MM.1S (cell line): ENCODE measurements at regions not wholly inside any gene's neighbourhood (a gene's known extent, or its start where the extent isn't known, plus 50 kb on each side); places are given as distances from the start of the nearest gene placed in this dataset.

Source experiments
- DNase-seq: peaks from one replicate; pipeline ENCODE4 v3.0.0-alpha.2; 2015
- H2AFZ ChIP-seq: fragments of 300-600 bp; sonication (generic); 2 replicates; pipeline ENCODE4 v1.6.0; 2016; ENCODE audit warnings: antibody characterized with exemption, low read length
- H3F3A ChIP-seq: fragments of 300-600 bp; sonication (generic); 2 replicates; pipeline ENCODE4 v1.6.1; 2016; ENCODE audit warnings: mild to moderate bottlenecking, antibody characterized with exemption, low read length, moderate library complexity, mixed read lengths; ENCODE audit not compliant: insufficient read depth
- H3K27ac ChIP-seq: fragments of 300-600 bp; sonication (generic); 2 replicates; pipeline ENCODE4 v1.5.1; 2016; ENCODE audit warnings: mild to moderate bottlenecking, low read length
- H3K27me3 ChIP-seq: fragments of 300-600 bp; sonication (generic); replicated peaks from 2 replicates; pipeline ENCODE4 v1.6.0; 2016; ENCODE audit warnings: low read length; ENCODE audit not compliant: insufficient read depth
- H3K36me3 ChIP-seq: fragments of 300-600 bp; sonication (generic); replicated peaks from 2 replicates; pipeline ENCODE4 v1.6.1; 2016; ENCODE audit warnings: mild to moderate bottlenecking, low read length, mixed read lengths; ENCODE audit not compliant: insufficient read depth
- H3K4me1 ChIP-seq: fragments of 300-600 bp; sonication (generic); 2 replicates; pipeline ENCODE4 v1.6.1; 2016; ENCODE audit warnings: low read length, mixed read lengths
- H3K4me2 ChIP-seq: fragments of 300-600 bp; sonication (generic); 2 replicates; pipeline ENCODE4 v1.6.0; 2016; ENCODE audit warnings: low read depth, low read length
- H3K4me3 ChIP-seq: fragments of 300-600 bp; sonication (generic); 2 replicates; pipeline ENCODE4 v1.5.1; 2016; ENCODE audit warnings: low read length, mixed read lengths
- H3K79me2 ChIP-seq: fragments of 300-600 bp; sonication (generic); 2 replicates; pipeline ENCODE4 v1.6.1; 2016; ENCODE audit warnings: mixed run types, low read length, mixed read lengths
- H3K9ac ChIP-seq: fragments of 300-600 bp; sonication (generic); 2 replicates; pipeline ENCODE4 v1.6.1; 2016; ENCODE audit warnings: low read length, mixed read lengths
- H3K9me2 ChIP-seq: fragments of 300-600 bp; sonication (generic); replicated peaks from 2 replicates; pipeline ENCODE4 v1.6.1; 2016; ENCODE audit warnings: mild to moderate bottlenecking, low read length, mixed read lengths; ENCODE audit not compliant: insufficient read depth
- H3K9me3 ChIP-seq: fragments of 300-600 bp; sonication (generic); replicated peaks from 2 replicates; pipeline ENCODE4 v1.6.1; 2016; ENCODE audit warnings: mild to moderate bottlenecking, low read length, mixed read lengths; ENCODE audit not compliant: insufficient read depth
- H4K20me1 ChIP-seq: fragments of 300-600 bp; sonication (generic); 2 replicates; pipeline ENCODE4 v1.6.1; 2016; ENCODE audit warnings: mild to moderate bottlenecking, low read length, moderate library complexity, mixed read lengths; ENCODE audit not compliant: insufficient read depth
- EZH2 ChIP-seq: fragments of 300-600 bp; sonication (generic); optimal IDR thresholded peaks from 2 replicates; pipeline ENCODE3; 2017; ENCODE audit warnings: low read depth, mild to moderate bottlenecking, antibody characterized with exemption, low read length, mixed read lengths
- EZH2phosphoT487 ChIP-seq: fragments of 300-600 bp; sonication (generic); IDR thresholded peaks from 2 replicates; pipeline ENCODE4 v1.6.1; 2018; ENCODE audit warnings: antibody characterized with exemption, low read length
- TF ChIP-seq, protein P1 (sequence below): fragments of 300-600 bp; sonication (generic); IDR thresholded peaks from 2 replicates; pipeline ENCODE4 v1.5.1; 2016; ENCODE audit warnings: antibody characterized with exemption, low read length, mixed read lengths

DNA sequence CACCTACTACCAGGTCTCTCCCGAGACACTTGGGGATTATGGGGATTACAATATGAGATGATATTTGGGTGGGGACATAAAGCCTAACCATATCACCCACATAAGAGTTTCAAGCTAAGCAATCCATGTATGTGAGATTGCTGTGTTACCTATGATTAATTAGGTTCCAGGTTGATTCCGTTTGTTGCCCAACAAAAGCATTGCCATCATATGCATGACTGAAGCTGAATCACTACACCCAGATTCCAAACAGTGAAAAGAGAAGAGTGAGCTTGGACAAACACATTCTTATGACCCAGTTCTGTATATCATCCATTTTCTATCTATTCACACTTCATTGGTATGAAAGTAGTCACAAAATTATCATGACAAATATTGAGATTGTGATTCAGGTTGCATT is 952.5 kb upstream of the MAN1A1 start:
- Histone ChIP-seq H3K4me2 (no peak overlapping the region), H3F3A (no peaks in the 10 kb centered on the region), H3K4me1 (no peaks in the 10 kb centered on the region), H3K9ac (no peak overlapping the region), H2AFZ (no peak overlapping the region), H3K27me3 (no peaks in the 10 kb centered on the region), H3K4me3 (no peak overlapping the region), H3K27ac (no peak overlapping the region), H3K36me3 (no peaks in the 10 kb centered on the region), H3K79me2 (no peaks in the 10 kb centered on the region), H3K9me2 (no peaks in the 10 kb centered on the region), H4K20me1 (no peaks in the 10 kb centered on the region), H3K9me3 (no peaks in the 10 kb centered on the region)
- TF ChIP-seq, protein P1, sequence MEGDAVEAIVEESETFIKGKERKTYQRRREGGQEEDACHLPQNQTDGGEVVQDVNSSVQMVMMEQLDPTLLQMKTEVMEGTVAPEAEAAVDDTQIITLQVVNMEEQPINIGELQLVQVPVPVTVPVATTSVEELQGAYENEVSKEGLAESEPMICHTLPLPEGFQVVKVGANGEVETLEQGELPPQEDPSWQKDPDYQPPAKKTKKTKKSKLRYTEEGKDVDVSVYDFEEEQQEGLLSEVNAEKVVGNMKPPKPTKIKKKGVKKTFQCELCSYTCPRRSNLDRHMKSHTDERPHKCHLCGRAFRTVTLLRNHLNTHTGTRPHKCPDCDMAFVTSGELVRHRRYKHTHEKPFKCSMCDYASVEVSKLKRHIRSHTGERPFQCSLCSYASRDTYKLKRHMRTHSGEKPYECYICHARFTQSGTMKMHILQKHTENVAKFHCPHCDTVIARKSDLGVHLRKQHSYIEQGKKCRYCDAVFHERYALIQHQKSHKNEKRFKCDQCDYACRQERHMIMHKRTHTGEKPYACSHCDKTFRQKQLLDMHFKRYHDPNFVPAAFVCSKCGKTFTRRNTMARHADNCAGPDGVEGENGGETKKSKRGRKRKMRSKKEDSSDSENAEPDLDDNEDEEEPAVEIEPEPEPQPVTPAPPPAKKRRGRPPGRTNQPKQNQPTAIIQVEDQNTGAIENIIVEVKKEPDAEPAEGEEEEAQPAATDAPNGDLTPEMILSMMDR = no peak
- TF ChIP-seq EZH2 (no peak), EZH2phosphoT487 (no peak)
- DNase-seq = no peak

GRCh38 chr6:120290964-120291363 is 941.4 kb upstream of the MAN1A1 start:
- peak overlapping the region; percentile 33; the same call in 1 of the 2 replicates for H2AFZ ChIP-seq
- H3K27ac ChIP-seq = peak overlapping the region; percentile 37; the same call in 1 of the 2 replicates
- H3K4me3 ChIP-seq = peak overlapping the region; percentile 34; the same call in 1 of the 2 replicates
- no peaks in the 10 kb centered on the region for H3K9me3 ChIP-seq
- peak overlapping the region; percentile 57 for H3K4me2 ChIP-seq
- no peaks in the 10 kb centered on the region for H4K20me1 ChIP-seq
- DNase-seq = peak; percentile 63
- peak overlapping the region; percentile 28; the same call in 1 of the 2 replicates for H3K9ac ChIP-seq
- peaks cover 4% of the 10 kb centered on the region; the same call in 1 of the 2 replicates for H3K4me1 ChIP-seq
- no peaks in the 10 kb centered on the region for H3K36me3 ChIP-seq
- H3F3A ChIP-seq = no peaks in the 10 kb centered on the region
- H3K9me2 ChIP-seq = no peaks in the 10 kb centered on the region; the same call in 1 of the 2 replicates
- no peak for TF ChIP-seq EZH2phosphoT487
- TF ChIP-seq, protein P1 = no peak
- no peaks in the 10 kb centered on the region for H3K79me2 ChIP-seq
- H3K27me3 ChIP-seq = no peaks in the 10 kb centered on the region

- H3K27me3 ChIP-seq = no peaks in the 10 kb centered on the region
- no peaks in the 10 kb centered on the region for H4K20me1 ChIP-seq
- H3K79me2 ChIP-seq = no peaks in the 10 kb centered on the region
- no peak overlapping the region for H3K4me3 ChIP-seq
- no peak overlapping the region for H2AFZ ChIP-seq
- H3F3A ChIP-seq = no peaks in the 10 kb centered on the region
- H3K9ac ChIP-seq = no peak overlapping the region
- no peaks in the 10 kb centered on the region for H3K36me3 ChIP-seq
- no peak overlapping the region for H3K27ac ChIP-seq
- H3K4me2 ChIP-seq = no peak overlapping the region
- no peaks in the 10 kb centered on the region; the same call in 1 of the 2 replicates for H3K9me2 ChIP-seq
- no peaks in the 10 kb centered on the region for H3K9me3 ChIP-seq
- DNase-seq = no peak
- H3K4me1 ChIP-seq = no peaks in the 10 kb centered on the region
- TF ChIP-seq EZH2phosphoT487 (no peak), EZH2 (no peak)
- TF ChIP-seq, protein P1 = no peak
Observed at GRCh38 chr6:120282005-120282404, 932.4 kb upstream of the MAN1A1 start.
